ENCODE measurements at regions not wholly inside any gene's neighbourhood (a gene's known extent, or its start where the extent isn't known, plus 50 kb on each side); places are given as distances from the start of the nearest gene placed in this dataset.

DNA sequence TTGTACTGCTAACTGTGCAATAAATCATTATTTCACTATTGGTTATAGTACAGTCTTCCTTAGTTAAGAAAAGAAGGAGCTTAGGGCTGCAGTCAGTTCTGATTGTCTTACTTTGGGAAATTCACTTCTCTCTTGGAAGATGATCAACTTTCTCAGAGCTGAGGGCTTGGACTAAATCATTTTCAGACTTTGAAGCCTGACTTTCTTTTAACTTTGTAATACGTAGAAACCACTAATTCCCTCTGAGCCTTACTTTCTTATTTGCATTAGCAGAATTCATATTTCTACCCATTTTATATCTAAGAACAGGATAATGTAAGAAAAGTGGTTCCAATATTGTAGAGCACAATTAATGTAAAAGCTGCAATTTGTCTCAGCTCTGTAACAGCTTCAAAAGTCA, 386.4 kb downstream of the TRIB2 start:
- Histone ChIP-seq H3K36me3 (ENCODE audit: control insufficient read depth, insufficient read depth, low read length) (no peaks in the 10 kb centered on the region), H3K4me3 (ENCODE audit: low read depth, low read length) (no peak overlapping the region), H3K27me3 (ENCODE audit: control insufficient read depth, insufficient read depth, low read length) (no peaks in the 10 kb centered on the region)
- TF ChIP-seq, protein P1, sequence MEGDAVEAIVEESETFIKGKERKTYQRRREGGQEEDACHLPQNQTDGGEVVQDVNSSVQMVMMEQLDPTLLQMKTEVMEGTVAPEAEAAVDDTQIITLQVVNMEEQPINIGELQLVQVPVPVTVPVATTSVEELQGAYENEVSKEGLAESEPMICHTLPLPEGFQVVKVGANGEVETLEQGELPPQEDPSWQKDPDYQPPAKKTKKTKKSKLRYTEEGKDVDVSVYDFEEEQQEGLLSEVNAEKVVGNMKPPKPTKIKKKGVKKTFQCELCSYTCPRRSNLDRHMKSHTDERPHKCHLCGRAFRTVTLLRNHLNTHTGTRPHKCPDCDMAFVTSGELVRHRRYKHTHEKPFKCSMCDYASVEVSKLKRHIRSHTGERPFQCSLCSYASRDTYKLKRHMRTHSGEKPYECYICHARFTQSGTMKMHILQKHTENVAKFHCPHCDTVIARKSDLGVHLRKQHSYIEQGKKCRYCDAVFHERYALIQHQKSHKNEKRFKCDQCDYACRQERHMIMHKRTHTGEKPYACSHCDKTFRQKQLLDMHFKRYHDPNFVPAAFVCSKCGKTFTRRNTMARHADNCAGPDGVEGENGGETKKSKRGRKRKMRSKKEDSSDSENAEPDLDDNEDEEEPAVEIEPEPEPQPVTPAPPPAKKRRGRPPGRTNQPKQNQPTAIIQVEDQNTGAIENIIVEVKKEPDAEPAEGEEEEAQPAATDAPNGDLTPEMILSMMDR (IDR thresholded peaks at IDR 0.05; ENCODE audit: insufficient read depth, low read length, poor library complexity, severe bottlenecking): no peak
- no peak for DNase-seq (ENCODE audit: low read depth)

GRCh38 chr2:13103778-13104493, 387.2 kb downstream of the TRIB2 start:
- Histone ChIP-seq H3K27me3 (ENCODE audit: control insufficient read depth, insufficient read depth, low read length) (no peaks in the 10 kb centered on the region), H3K4me3 (ENCODE audit: low read depth, low read length) (no peak overlapping the region), H3K36me3 (ENCODE audit: control insufficient read depth, insufficient read depth, low read length) (no peaks in the 10 kb centered on the region)
- DNase-seq (ENCODE audit: low read depth): no peak
- TF ChIP-seq, protein P1 (IDR thresholded peaks at IDR 0.05; ENCODE audit: insufficient read depth, low read length, poor library complexity, severe bottlenecking): no peak

DNA sequence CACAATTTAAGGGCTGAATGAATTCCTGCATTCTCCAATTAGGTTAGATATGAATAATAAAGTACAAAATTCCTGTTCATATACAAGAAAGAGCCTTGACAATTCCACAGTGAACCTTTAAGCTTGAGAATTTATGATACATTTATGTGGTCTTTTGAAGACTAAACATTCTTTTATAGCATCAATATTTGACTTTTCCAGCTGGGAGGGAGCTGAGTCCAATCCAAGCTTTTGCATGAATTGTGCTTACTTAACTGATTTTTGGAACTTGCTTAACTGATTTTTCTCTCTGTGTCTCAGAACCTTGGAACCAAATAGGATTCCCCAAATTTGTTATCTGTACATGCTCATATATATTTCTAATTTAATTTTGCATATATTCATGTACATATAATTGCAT, 388.0 kb downstream of the TRIB2 start:
- H3K4me3 ChIP-seq (ENCODE audit: low read depth, low read length): no peak overlapping the region
- H3K36me3 ChIP-seq (ENCODE audit: control insufficient read depth, insufficient read depth, low read length): no peaks in the 10 kb centered on the region
- no peak for DNase-seq (ENCODE audit: low read depth)
- TF ChIP-seq, protein P1 (IDR thresholded peaks at IDR 0.05; ENCODE audit: insufficient read depth, low read length, poor library complexity, severe bottlenecking): no peak
- no peaks in the 10 kb centered on the region for H3K27me3 ChIP-seq (ENCODE audit: control insufficient read depth, insufficient read depth, low read length)

- H3K27me3 ChIP-seq (ENCODE audit: control insufficient read depth, insufficient read depth, low read length): no peaks in the 10 kb centered on the region
- TF ChIP-seq, protein P1 (IDR thresholded peaks at IDR 0.05; ENCODE audit: insufficient read depth, low read length, poor library complexity, severe bottlenecking): no peak
- DNase-seq (ENCODE audit: low read depth): no peak
- no peak overlapping the region for H3K4me3 ChIP-seq (ENCODE audit: low read depth, low read length)
- no peaks in the 10 kb centered on the region for H3K36me3 ChIP-seq (ENCODE audit: control insufficient read depth, insufficient read depth, low read length)
Observed at GRCh38 chr2:13106302-13106701, 389.6 kb downstream of the TRIB2 start.

GRCh38 chr2:13109516-13109915, 392.8 kb downstream of the TRIB2 start:
- TF ChIP-seq, protein P1 (IDR thresholded peaks at IDR 0.05; ENCODE audit: insufficient read depth, low read length, poor library complexity, severe bottlenecking): no peak
- H3K36me3 ChIP-seq (ENCODE audit: control insufficient read depth, insufficient read depth, low read length): no peaks in the 10 kb centered on the region
- no peak overlapping the region for H3K4me3 ChIP-seq (ENCODE audit: low read depth, low read length)
- no peaks in the 10 kb centered on the region for H3K27me3 ChIP-seq (ENCODE audit: control insufficient read depth, insufficient read depth, low read length)
- DNase-seq (ENCODE audit: low read depth): no peak

- no peak overlapping the region for H3K4me3 ChIP-seq (ENCODE audit: low read depth, low read length)
- no peak for DNase-seq (ENCODE audit: low read depth)
- TF ChIP-seq, protein P1 (IDR thresholded peaks at IDR 0.05; ENCODE audit: insufficient read depth, low read length, poor library complexity, severe bottlenecking): no peak
- no peaks in the 10 kb centered on the region for H3K36me3 ChIP-seq (ENCODE audit: control insufficient read depth, insufficient read depth, low read length)
- H3K27me3 ChIP-seq (ENCODE audit: control insufficient read depth, insufficient read depth, low read length): no peaks in the 10 kb centered on the region
Observed at GRCh38 chr2:13110825-13111224, 394.1 kb downstream of the TRIB2 start.

Data from kidney epithelial cell (primary cell).